ENCODE measurements at regions not wholly inside any gene's neighbourhood (a gene's known extent, or its start where the extent isn't known, plus 50 kb on each side); places are given as distances from the start of the nearest gene placed in this dataset.

DNA sequence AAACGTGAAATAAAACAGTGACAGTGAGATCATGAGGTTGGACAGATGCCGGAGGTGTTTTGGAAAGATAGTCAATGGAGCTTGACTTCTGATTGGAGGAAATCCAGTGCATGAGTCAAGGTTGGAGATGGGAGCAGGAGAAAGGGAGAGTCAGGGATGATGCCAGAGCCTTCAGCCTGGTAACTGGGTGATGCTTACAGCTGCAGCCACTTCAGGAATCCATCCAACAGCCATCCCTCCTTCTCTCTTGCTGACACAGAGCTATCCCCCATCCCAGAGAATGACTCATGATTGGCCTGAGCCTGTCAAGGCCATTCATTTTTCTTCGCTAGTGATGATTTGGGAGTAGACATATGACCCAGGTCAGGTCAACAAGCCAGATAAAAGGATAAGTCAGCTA, 112.8 kb downstream of the SAMD5 start:
- DNase-seq (no peak), ATAC-seq (ENCODE audit: poor library complexity) (no peak)
- Histone ChIP-seq H3K4me3 (ENCODE audit: low read length) (no peak overlapping the region), H3K27ac (ENCODE audit: low read depth in 1 of 2, low read length in 2 of 2) (no peak overlapping the region), H3K27me3 (ENCODE audit: control insufficient read depth in 1 of 2, insufficient read depth in 2 of 2, low read length in 2 of 2) (no peaks in the 10 kb centered on the region), H3K36me3 (ENCODE audit: insufficient read depth, low read length) (no peaks in the 10 kb centered on the region), H3K4me1 (ENCODE audit: insufficient read depth, low read length) (no peaks in the 10 kb centered on the region), H3K9me3 (ENCODE audit: control insufficient read depth in 1 of 2, insufficient read depth in 1 of 2, low read length in 2 of 2) (no peaks in the 10 kb centered on the region)
- CTCF ChIA-PET: no interaction called here
- H3K27me3 Mint-ChIP-seq: no peaks in the 10 kb centered on the region
- H3K4me3 Mint-ChIP-seq: no peak overlapping the region
- H3K4me1 Mint-ChIP-seq (ENCODE audit: low read depth): no peaks in the 10 kb centered on the region
- TF ChIP-seq, protein P1, sequence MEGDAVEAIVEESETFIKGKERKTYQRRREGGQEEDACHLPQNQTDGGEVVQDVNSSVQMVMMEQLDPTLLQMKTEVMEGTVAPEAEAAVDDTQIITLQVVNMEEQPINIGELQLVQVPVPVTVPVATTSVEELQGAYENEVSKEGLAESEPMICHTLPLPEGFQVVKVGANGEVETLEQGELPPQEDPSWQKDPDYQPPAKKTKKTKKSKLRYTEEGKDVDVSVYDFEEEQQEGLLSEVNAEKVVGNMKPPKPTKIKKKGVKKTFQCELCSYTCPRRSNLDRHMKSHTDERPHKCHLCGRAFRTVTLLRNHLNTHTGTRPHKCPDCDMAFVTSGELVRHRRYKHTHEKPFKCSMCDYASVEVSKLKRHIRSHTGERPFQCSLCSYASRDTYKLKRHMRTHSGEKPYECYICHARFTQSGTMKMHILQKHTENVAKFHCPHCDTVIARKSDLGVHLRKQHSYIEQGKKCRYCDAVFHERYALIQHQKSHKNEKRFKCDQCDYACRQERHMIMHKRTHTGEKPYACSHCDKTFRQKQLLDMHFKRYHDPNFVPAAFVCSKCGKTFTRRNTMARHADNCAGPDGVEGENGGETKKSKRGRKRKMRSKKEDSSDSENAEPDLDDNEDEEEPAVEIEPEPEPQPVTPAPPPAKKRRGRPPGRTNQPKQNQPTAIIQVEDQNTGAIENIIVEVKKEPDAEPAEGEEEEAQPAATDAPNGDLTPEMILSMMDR (IDR thresholded peaks at IDR 0.05): no peak
- no peak overlapping the region for H3K27ac Mint-ChIP-seq
- intact Hi-C loops (cut with DNase I, micrococcal nuclease): no loop called here
- POLR2A ChIA-PET: no interaction called here
- no peaks in the 10 kb centered on the region for H3K9me3 Mint-ChIP-seq
- no peaks in the 10 kb centered on the region for H3K36me3 Mint-ChIP-seq (ENCODE audit: low read depth)

DNA sequence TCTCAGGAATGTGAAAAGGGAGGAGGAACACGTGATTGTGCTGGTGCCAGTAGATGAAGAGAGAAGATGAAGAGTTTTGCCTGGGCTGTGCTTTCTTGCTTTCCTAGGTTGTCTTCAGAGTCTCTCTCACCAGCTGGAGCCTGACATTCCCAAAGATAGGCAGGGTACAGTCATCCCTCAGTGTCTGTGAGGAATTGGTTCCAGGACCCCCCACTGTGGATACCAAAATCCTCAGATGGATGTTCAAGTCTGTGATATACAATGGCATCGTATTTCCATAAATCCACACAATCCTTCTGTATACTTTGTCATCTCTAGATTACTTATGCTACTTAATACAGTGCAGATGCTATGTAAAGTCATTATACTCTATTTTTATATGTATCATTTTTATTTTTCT, 113.5 kb downstream of the SAMD5 start:
- Histone ChIP-seq H3K27ac (ENCODE audit: low read depth in 1 of 2, low read length in 2 of 2) (no peak overlapping the region), H3K36me3 (ENCODE audit: insufficient read depth, low read length) (no peaks in the 10 kb centered on the region), H3K27me3 (ENCODE audit: control insufficient read depth in 1 of 2, insufficient read depth in 2 of 2, low read length in 2 of 2) (no peaks in the 10 kb centered on the region), H3K4me1 (ENCODE audit: insufficient read depth, low read length) (no peaks in the 10 kb centered on the region), H3K4me3 (ENCODE audit: low read length) (no peak overlapping the region), H3K9me3 (ENCODE audit: control insufficient read depth in 1 of 2, insufficient read depth in 1 of 2, low read length in 2 of 2) (no peaks in the 10 kb centered on the region)
- ATAC-seq (ENCODE audit: poor library complexity) (no peak), DNase-seq (no peak)
- Mint-ChIP-seq H3K9me3 (no peaks in the 10 kb centered on the region), H3K27me3 (no peaks in the 10 kb centered on the region), H3K4me1 (ENCODE audit: low read depth) (no peaks in the 10 kb centered on the region), H3K27ac (no peak overlapping the region), H3K36me3 (ENCODE audit: low read depth) (no peaks in the 10 kb centered on the region), H3K4me3 (no peak overlapping the region)
- TF ChIP-seq, protein P1 (IDR thresholded peaks at IDR 0.05): no peak
- ChIA-PET POLR2A (no interaction called here), CTCF (no interaction called here)
- intact Hi-C loops (cut with DNase I, micrococcal nuclease): no loop called here

DNA sequence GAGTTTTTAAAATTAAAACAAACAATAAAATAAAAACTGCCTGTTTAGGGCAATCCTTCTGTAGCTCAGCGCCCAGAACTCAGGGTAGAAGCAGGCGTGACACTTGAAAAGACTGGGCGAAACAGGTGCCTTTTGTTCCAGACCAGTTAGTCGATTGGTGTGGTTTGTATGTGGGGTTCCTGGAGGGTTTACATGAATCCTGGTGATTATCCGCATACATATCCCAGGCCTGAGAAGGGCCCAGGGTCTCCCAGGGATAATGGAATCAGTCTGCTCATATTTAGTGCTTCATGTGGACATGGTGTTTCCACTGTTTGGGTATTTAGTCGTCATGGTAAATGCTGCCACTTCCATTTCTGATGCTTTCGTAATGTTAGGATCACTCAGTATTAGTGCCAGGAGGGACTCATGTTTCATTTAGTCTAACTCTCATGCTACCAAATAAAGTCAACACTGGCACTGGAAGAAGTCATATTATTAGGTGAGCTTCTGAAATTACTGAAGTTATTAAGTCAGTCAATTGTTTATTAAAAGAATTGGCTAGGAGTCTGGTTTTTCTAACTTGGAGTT, 116.5 kb downstream of the SAMD5 start:
- Mint-ChIP-seq H3K27me3 (no peaks in the 10 kb centered on the region), H3K36me3 (ENCODE audit: low read depth) (no peaks in the 10 kb centered on the region), H3K4me1 (ENCODE audit: low read depth) (no peaks in the 10 kb centered on the region), H3K27ac (no peak overlapping the region), H3K4me3 (no peak overlapping the region), H3K9me3 (no peaks in the 10 kb centered on the region)
- Histone ChIP-seq H3K27me3 (ENCODE audit: control insufficient read depth in 1 of 2, insufficient read depth in 2 of 2, low read length in 2 of 2) (no peaks in the 10 kb centered on the region), H3K4me3 (ENCODE audit: low read length) (no peak overlapping the region), H3K36me3 (ENCODE audit: insufficient read depth, low read length) (no peaks in the 10 kb centered on the region), H3K4me1 (ENCODE audit: insufficient read depth, low read length) (no peaks in the 10 kb centered on the region), H3K9me3 (ENCODE audit: control insufficient read depth in 1 of 2, insufficient read depth in 1 of 2, low read length in 2 of 2) (no peaks in the 10 kb centered on the region), H3K27ac (ENCODE audit: low read depth in 1 of 2, low read length in 2 of 2) (no peak overlapping the region)
- TF ChIP-seq, protein P1 (IDR thresholded peaks at IDR 0.05): no peak
- ChIA-PET CTCF (no interaction called here), POLR2A (interaction anchor here (0.7 kb wide), 1 partner anchor 255 kb away, joined by 4 read pairs; no protein-coding TSS in a partner anchor)
- DNase-seq: no peak
- no peak for ATAC-seq (ENCODE audit: poor library complexity)
- intact Hi-C loops (cut with DNase I, micrococcal nuclease): no loop called here

Measured in CD4-positive, alpha-beta T cell (primary cell).